NCI-H1105 treated with DMSO at 0.1 percent for 48 hours (cell line): ENCODE measurements at regions not wholly inside any gene's neighbourhood (a gene's known extent, or its start where the extent isn't known, plus 50 kb on each side); places are given as distances from the start of the nearest gene placed in this dataset.

Experiments used
- DNase-seq: peaks from one replicate; lab custom pipeline; 2025; lab: John Stamatoyannopoulos, UW

GRCh38 chr6:113495521-113495920 lies 361.6 kb upstream of the MARCKS start:
- DNase-seq = no peak

GRCh38 chr6:113496166-113496565 lies 361.0 kb upstream of the MARCKS start:
- DNase-seq = no peak

GRCh38 chr6:113500221-113500620 lies 356.9 kb upstream of the MARCKS start:
- no peak for DNase-seq

- DNase-seq = no peak
These were observed 352.0 kb upstream of the MARCKS start for GRCh38 chr6:113505084-113505699.

- no peak for DNase-seq
These were observed 348.9 kb upstream of the MARCKS start for GRCh38 chr6:113508249-113508648.

- no peak for DNase-seq
These were observed 346.0 kb upstream of the MARCKS start for GRCh38 chr6:113511100-113511499.

GRCh38 chr6:113512576-113512975 lies 344.6 kb upstream of the MARCKS start:
- DNase-seq = no peak

GRCh38 chr6:113513086-113513485 lies 344.1 kb upstream of the MARCKS start:
- no peak for DNase-seq

- DNase-seq = no peak
These were observed 334.8 kb upstream of the MARCKS start for GRCh38 chr6:113522376-113522775.

- no peak for DNase-seq
These were observed 332.3 kb upstream of the MARCKS start for GRCh38 chr6:113524826-113525225.

GRCh38 chr6:113526553-113526952 lies 330.6 kb upstream of the MARCKS start:
- DNase-seq = no peak

- DNase-seq = no peak
These were observed 330.1 kb upstream of the MARCKS start for GRCh38 chr6:113526995-113527394.

GRCh38 chr6:113528111-113528510 lies 329.0 kb upstream of the MARCKS start:
- DNase-seq = no peak

- DNase-seq = no peak
These were observed 327.9 kb upstream of the MARCKS start for GRCh38 chr6:113529196-113529595.

- DNase-seq = no peak
These were observed 327.3 kb upstream of the MARCKS start for GRCh38 chr6:113529879-113530278.

GRCh38 chr6:113530769-113531168 lies 326.4 kb upstream of the MARCKS start:
- no peak for DNase-seq

- DNase-seq = no peak
These were observed 317.9 kb upstream of the MARCKS start for GRCh38 chr6:113539202-113539601.

- DNase-seq = no peak
These were observed 317.5 kb upstream of the MARCKS start for GRCh38 chr6:113539623-113540022.

GRCh38 chr6:113540466-113540865 lies 316.7 kb upstream of the MARCKS start:
- no peak for DNase-seq

- no peak for DNase-seq
These were observed 306.0 kb upstream of the MARCKS start for GRCh38 chr6:113551168-113551567.

GRCh38 chr6:113556775-113557174 lies 300.4 kb upstream of the MARCKS start:
- no peak for DNase-seq

GRCh38 chr6:113558431-113558830 lies 298.7 kb upstream of the MARCKS start:
- no peak for DNase-seq

- DNase-seq = no peak
These were observed 298.2 kb upstream of the MARCKS start for GRCh38 chr6:113558966-113559365.

- no peak for DNase-seq
These were observed 296.8 kb upstream of the MARCKS start for GRCh38 chr6:113560376-113560775.

- no peak for DNase-seq
These were observed 296.2 kb upstream of the MARCKS start for GRCh38 chr6:113560908-113561307.
